SK-N-SH (cell line): ENCODE measurements at regions not wholly inside any gene's neighbourhood (a gene's known extent, or its start where the extent isn't known, plus 50 kb on each side); places are given as distances from the start of the nearest gene placed in this dataset.

Experiments used
- CTCF ChIA-PET: fragments of 300-600, 350-600 bp; formaldehyde crosslinking; extraction: SDS; loops from one replicate; lab custom pipeline; 2021; lab: Yijun Ruan, JAX
- POLR2A ChIA-PET: fragments of 350-600 bp; sonication (Branson Sonifier 250); formaldehyde crosslinking; extraction: SDS; loops from one replicate; lab custom pipeline; 2020; ENCODE audit warnings: antibody characterized with exemption, inconsistent platforms; lab: Yijun Ruan, JAX
- DNase-seq: peaks from one replicate; pipeline ENCODE4 v3.0.0; 2012
- H2AFZ ChIP-seq: fragments of 200-600 bp; sonication (generic); 2 replicates; pipeline ENCODE4 v1.8.1; 2016; ENCODE audit warnings: antibody characterized with exemption, mild to moderate bottlenecking, low read depth
- H3F3A ChIP-seq: fragments of 200-600 bp; sonication (generic); replicated peaks from 2 replicates; pipeline ENCODE3; 2016; ENCODE audit warnings: antibody characterized with exemption, mild to moderate bottlenecking; ENCODE audit not compliant: insufficient read depth
- H3K27ac ChIP-seq, 2 experiments: fragments of 200-500 bp in 1 of 2; fragments of 200-600 bp in 1 of 2; sonication (Bioruptor generic) in 1 of 2; sonication (generic), shearing (Covaris generic) in 1 of 2; 2 replicates each; pipeline versions ENCODE4 v1.5.1 to v1.6.1; 2014 to 2016; ENCODE audit warnings: low read depth in 2 of 2, inconsistent platforms in 1 of 2, low read length in 1 of 2, mild to moderate bottlenecking in 1 of 2, mixed read lengths in 1 of 2
- H3K27me3 ChIP-seq: fragments of 200-600 bp; sonication (generic), shearing (Covaris generic); 2 replicates; pipeline ENCODE4 v1.6.1; 2016; ENCODE audit warnings: mixed run types; ENCODE audit not compliant: insufficient read depth
- H3K36me3 ChIP-seq, 2 experiments: fragments of 200-500 bp in 1 of 2; fragments of 200-600 bp in 1 of 2; sonication (Bioruptor generic) in 1 of 2; sonication (generic) in 1 of 2; replicated peaks in 1 of 2; 2 replicates each; pipeline versions ENCODE3 to v1.5.1; 2014 to 2016; ENCODE audit warnings: low read length in 1 of 2, mild to moderate bottlenecking in 1 of 2; ENCODE audit not compliant: insufficient read depth in 2 of 2, control insufficient read depth in 1 of 2
- H3K4me1 ChIP-seq, 2 experiments: fragments of 200-500 bp in 1 of 2; fragments of 200-600 bp in 1 of 2; sonication (Bioruptor generic) in 1 of 2; sonication (generic), shearing (Covaris generic) in 1 of 2; 2 replicates each; pipeline versions ENCODE4 v1.5.1 to v1.6.1; 2014 to 2016; ENCODE audit warnings: low read depth in 1 of 2, low read length in 1 of 2, mixed run types in 1 of 2; ENCODE audit not compliant: insufficient read depth in 2 of 2, control insufficient read depth in 1 of 2
- H3K4me2 ChIP-seq: fragments of 200-600 bp; sonication (generic), shearing (Covaris generic); 2 replicates; pipeline ENCODE4 v1.6.1; 2017; ENCODE audit warnings: mixed run types
- H3K4me3 ChIP-seq, 2 experiments: fragments of 200-500 bp in 1 of 2; fragments of 200-600 bp in 1 of 2; sonication (Bioruptor generic) in 1 of 2; sonication (generic), shearing (Covaris generic) in 1 of 2; 2 replicates each; pipeline versions ENCODE4 v1.5.1 to v1.8.1; 2014 to 2016; ENCODE audit warnings: low read depth in 2 of 2, inconsistent platforms in 1 of 2, low read length in 1 of 2, mild to moderate bottlenecking in 1 of 2, mixed read lengths in 1 of 2, moderate library complexity in 1 of 2
- H3K79me2 ChIP-seq: fragments of 200-600 bp; sonication (generic); 2 replicates; pipeline ENCODE4 v1.8.1; 2017; ENCODE audit warnings: mild to moderate bottlenecking; ENCODE audit not compliant: insufficient read depth
- H3K9ac ChIP-seq: fragments of 200-600 bp; sonication (generic); 2 replicates; pipeline ENCODE4 v1.6.1; 2017; ENCODE audit warnings: mixed run types
- H3K9me2 ChIP-seq: fragments of 200-600 bp; sonication (generic); 2 replicates; pipeline ENCODE4 v1.6.1; 2017; ENCODE audit warnings: mixed run types
- H3K9me3 ChIP-seq: fragments of 200-600 bp; sonication (generic); 2 replicates; pipeline ENCODE4 v1.6.1; 2017; ENCODE audit warnings: mixed run types, mild to moderate bottlenecking, moderate library complexity
- H4K20me1 ChIP-seq: fragments of 200-600 bp; sonication (generic); 2 replicates; pipeline ENCODE4 v1.6.1; 2017; ENCODE audit warnings: mild to moderate bottlenecking, mixed run types; ENCODE audit not compliant: insufficient read depth
- CHD2 ChIP-seq: fragments of 150-350 bp; IDR thresholded peaks from 2 replicates; pipeline ENCODE4 v1.6.1; 2018; ENCODE audit warnings: low read length; ENCODE audit not compliant: partially characterized antibody
- ELF1 ChIP-seq: IDR thresholded peaks from 2 replicates; pipeline ENCODE4 v1.4.0; 2012
- FOXJ3 ChIP-seq: sonication (generic); formaldehyde crosslinking; IDR thresholded peaks from 2 replicates; pipeline ENCODE4 v1.5.1; 2020; ENCODE audit warnings: mild to moderate bottlenecking, missing genetic modification reagents
- FOXM1 ChIP-seq: IDR thresholded peaks from 2 replicates; pipeline ENCODE4 v1.4.0; 2012; ENCODE audit warnings: low read depth, mild to moderate bottlenecking
- GATA2 ChIP-seq: sonication (generic); formaldehyde crosslinking; IDR thresholded peaks from 2 replicates; pipeline ENCODE4 v1.5.0; 2020; ENCODE audit warnings: mild to moderate bottlenecking, missing genetic modification reagents
- JUND ChIP-seq: IDR thresholded peaks from 2 replicates; pipeline ENCODE4 v1.4.0; 2012
- MEF2A ChIP-seq: IDR thresholded peaks from 2 replicates; pipeline ENCODE4 v1.4.0; 2012; ENCODE audit warnings: low read depth, borderline replicate concordance
- MXI1 ChIP-seq: IDR thresholded peaks from 2 replicates; pipeline ENCODE4 v1.6.1; 2012; ENCODE audit warnings: mild to moderate bottlenecking, low read depth, low read length, improper control_type of control experiment
- NFIC ChIP-seq: IDR thresholded peaks from 2 replicates; pipeline ENCODE4 v1.4.0; 2012; ENCODE audit warnings: borderline replicate concordance
- NRF1 ChIP-seq: IDR thresholded peaks from 2 replicates; pipeline ENCODE4 v1.6.1; 2012; ENCODE audit warnings: low read depth, mild to moderate bottlenecking, low read length
- POLR2AphosphoS5 ChIP-seq: IDR thresholded peaks from 2 replicates; pipeline ENCODE4 v1.6.1; 2012; ENCODE audit warnings: low read depth, low read length
- RCOR1 ChIP-seq: fragments of 150-350 bp; IDR thresholded peaks from 2 replicates; pipeline ENCODE4 v1.6.1; 2017; ENCODE audit warnings: antibody characterized with exemption, low read length
- REST ChIP-seq: IDR thresholded peaks from 2 replicates; pipeline ENCODE4 v1.6.1; 2012; ENCODE audit warnings: mild to moderate bottlenecking, low read depth, low read length, moderate library complexity
- RXRA ChIP-seq: IDR thresholded peaks from 2 replicates; pipeline ENCODE4 v1.4.0; 2012; ENCODE audit warnings: low read depth, mild to moderate bottlenecking, borderline replicate concordance
- SMC3 ChIP-seq: IDR thresholded peaks from 2 replicates; pipeline ENCODE4 v1.6.1; 2012; ENCODE audit warnings: low read depth, low read length, improper control_type of control experiment
- TEAD4 ChIP-seq: IDR thresholded peaks from 2 replicates; pipeline ENCODE4 v1.4.0; 2012; ENCODE audit warnings: mild to moderate bottlenecking, borderline replicate concordance; ENCODE audit not compliant: insufficient read depth
- USF1 ChIP-seq: IDR thresholded peaks from 2 replicates; pipeline ENCODE4 v1.4.0; 2012; ENCODE audit warnings: low read depth, borderline replicate concordance
- USF2 ChIP-seq: fragments of 150-350 bp; IDR thresholded peaks from 2 replicates; pipeline ENCODE4 v1.6.1; 2017; ENCODE audit warnings: antibody characterized with exemption, low read length, low read depth, borderline replicate concordance
- YY1 ChIP-seq: IDR thresholded peaks from 2 replicates; pipeline ENCODE4 v1.4.0; 2012; ENCODE audit warnings: low read depth, mild to moderate bottlenecking
- ZBTB33 ChIP-seq: IDR thresholded peaks from 2 replicates; pipeline ENCODE4 v1.4.0; 2012; ENCODE audit warnings: low read depth, borderline replicate concordance
- WGBS: methylation state at CpG from one replicate; pipeline ENCODE4 v1.1.6; 2017; ENCODE audit warnings: low lambda C conversion rate; 5-methylcytosine and 5-hydroxymethylcytosine counted together

GRCh38 chr2:45199973-45200372, 190.7 kb upstream of the SIX2 start:
- peaks cover 10% of the 10 kb centered on the region for H3K9me3 ChIP-seq
- no peak overlapping the region for H3K27ac ChIP-seq
- H3K36me3 ChIP-seq: no peaks in the 10 kb centered on the region
- H3K27me3 ChIP-seq: no peaks in the 10 kb centered on the region
- WGBS: 80% methylated on average over 4 of the region's 4 CpGs
- H3K4me1 ChIP-seq: no peaks in the 10 kb centered on the region; a peak in 2 of 4 replicates
- no peaks in the 10 kb centered on the region for H4K20me1 ChIP-seq
- H3K9ac ChIP-seq: no peak overlapping the region
- no peaks in the 10 kb centered on the region for H3K9me2 ChIP-seq
- CTCF ChIA-PET: interaction anchor here (1.1 to 1.5 kb wide), 6 partner anchors 16 to 294 kb away, joined by 3 to 5 read pairs (median 4); no protein-coding TSS in a partner anchor
- H2AFZ ChIP-seq: no peak overlapping the region
- H3K4me2 ChIP-seq: no peak overlapping the region
- no peak overlapping the region for H3K4me3 ChIP-seq
- DNase-seq: no peak
- TF ChIP-seq CHD2 (no peak), ELF1 (no peak), NFIC (no peak), USF1 (no peak), USF2 (no peak), MEF2A (no peak), REST (no peak), TEAD4 (no peak), MXI1 (no peak), YY1 (no peak), POLR2AphosphoS5 (no peak), SMC3 (no peak), NRF1 (no peak), RCOR1 (no peak), FOXJ3 (no peak), RXRA (no peak), GATA2 (CRISPR knock-in tag) (no peak), FOXM1 (no peak), JUND (no peak), ZBTB33 (no peak)
- POLR2A ChIA-PET: no interaction called here
- H3K79me2 ChIP-seq: no peaks in the 10 kb centered on the region
- no peaks in the 10 kb centered on the region for H3F3A ChIP-seq
